Mucosa of stomach (tissue), 1 donor: ENCODE measurements at regions not wholly inside any gene's neighbourhood (a gene's known extent, or its start where the extent isn't known, plus 50 kb on each side); places are given as distances from the start of the nearest gene placed in this dataset.

Experiments used
- H3K27me3 ChIP-seq: one replicate; pipeline ENCODE4 v1.7.0; 2013; ENCODE audit warnings: mild to moderate bottlenecking, low read length; ENCODE audit not compliant: control insufficient read depth, insufficient read depth
- H3K36me3 ChIP-seq: one replicate; pipeline ENCODE4 v1.7.0; 2013; ENCODE audit warnings: low read length; ENCODE audit not compliant: control insufficient read depth, insufficient read depth
- H3K4me1 ChIP-seq: one replicate; pipeline ENCODE4 v1.7.0; 2013; ENCODE audit warnings: mild to moderate bottlenecking, low read length; ENCODE audit not compliant: control insufficient read depth, insufficient read depth
- H3K4me3 ChIP-seq: one replicate; pipeline ENCODE4 v1.7.0; 2013; ENCODE audit warnings: low read length
- H3K9ac ChIP-seq: one replicate; pipeline ENCODE4 v1.7.0; 2013; ENCODE audit warnings: mild to moderate bottlenecking, low read length, moderate library complexity
- H3K9me3 ChIP-seq: one replicate; pipeline ENCODE4 v1.7.0; 2013; ENCODE audit warnings: mild to moderate bottlenecking, low read length, moderate library complexity; ENCODE audit not compliant: control insufficient read depth
- donor health status: Pancreatic carcinoma.

- Histone ChIP-seq H3K9me3 (no peaks in the 10 kb centered on the region), H3K36me3 (no peaks in the 10 kb centered on the region), H3K4me1 (no peaks in the 10 kb centered on the region), H3K9ac (no peak overlapping the region), H3K4me3 (no peak overlapping the region), H3K27me3 (no peaks in the 10 kb centered on the region)
Observed at GRCh38 chr2:8059255-8059654, 622.6 kb upstream of the ID2 start.

GRCh38 chr2:8059794-8060193, 622.1 kb upstream of the ID2 start:
- no peak overlapping the region for H3K4me3 ChIP-seq
- no peaks in the 10 kb centered on the region for H3K4me1 ChIP-seq
- no peaks in the 10 kb centered on the region for H3K27me3 ChIP-seq
- H3K9ac ChIP-seq: no peak overlapping the region
- no peaks in the 10 kb centered on the region for H3K9me3 ChIP-seq
- no peaks in the 10 kb centered on the region for H3K36me3 ChIP-seq

- Histone ChIP-seq H3K36me3 (no peaks in the 10 kb centered on the region), H3K27me3 (no peaks in the 10 kb centered on the region), H3K4me1 (no peaks in the 10 kb centered on the region), H3K4me3 (no peak overlapping the region), H3K9ac (no peak overlapping the region), H3K9me3 (no peaks in the 10 kb centered on the region)
Observed at GRCh38 chr2:8061219-8061618, 620.6 kb upstream of the ID2 start.

GRCh38 chr2:8064603-8065002, 617.3 kb upstream of the ID2 start:
- Histone ChIP-seq H3K4me1 (no peaks in the 10 kb centered on the region), H3K27me3 (no peaks in the 10 kb centered on the region), H3K9me3 (no peaks in the 10 kb centered on the region), H3K36me3 (no peaks in the 10 kb centered on the region), H3K4me3 (no peak overlapping the region), H3K9ac (no peak overlapping the region)

- no peaks in the 10 kb centered on the region for H3K27me3 ChIP-seq
- H3K36me3 ChIP-seq: no peaks in the 10 kb centered on the region
- no peak overlapping the region for H3K9ac ChIP-seq
- no peak overlapping the region for H3K4me3 ChIP-seq
- no peaks in the 10 kb centered on the region for H3K4me1 ChIP-seq
- no peaks in the 10 kb centered on the region for H3K9me3 ChIP-seq
Observed at GRCh38 chr2:8065191-8065590, 616.7 kb upstream of the ID2 start.

GRCh38 chr2:8067784-8068336, 614.0 kb upstream of the ID2 start:
- Histone ChIP-seq H3K9ac (no peak overlapping the region), H3K36me3 (no peaks in the 10 kb centered on the region), H3K4me1 (no peaks in the 10 kb centered on the region), H3K27me3 (no peaks in the 10 kb centered on the region), H3K9me3 (no peaks in the 10 kb centered on the region), H3K4me3 (no peak overlapping the region)

GRCh38 chr2:8072907-8073306, 608.9 kb upstream of the ID2 start:
- no peaks in the 10 kb centered on the region for H3K27me3 ChIP-seq
- H3K4me3 ChIP-seq: no peak overlapping the region
- H3K36me3 ChIP-seq: no peaks in the 10 kb centered on the region
- no peaks in the 10 kb centered on the region for H3K4me1 ChIP-seq
- no peaks in the 10 kb centered on the region for H3K9me3 ChIP-seq
- no peak overlapping the region for H3K9ac ChIP-seq

- Histone ChIP-seq H3K4me3 (no peak overlapping the region), H3K9ac (no peak overlapping the region), H3K4me1 (no peaks in the 10 kb centered on the region), H3K36me3 (no peaks in the 10 kb centered on the region), H3K27me3 (no peaks in the 10 kb centered on the region), H3K9me3 (no peaks in the 10 kb centered on the region)
Observed at GRCh38 chr2:8073916-8074315, 607.9 kb upstream of the ID2 start.

- H3K36me3 ChIP-seq: no peaks in the 10 kb centered on the region
- no peaks in the 10 kb centered on the region for H3K4me1 ChIP-seq
- H3K9ac ChIP-seq: no peak overlapping the region
- no peak overlapping the region for H3K4me3 ChIP-seq
- H3K27me3 ChIP-seq: no peaks in the 10 kb centered on the region
- no peaks in the 10 kb centered on the region for H3K9me3 ChIP-seq
Observed at GRCh38 chr2:8076448-8077342, 605.2 kb upstream of the ID2 start.

GRCh38 chr2:8078705-8079104, 603.2 kb upstream of the ID2 start:
- no peak overlapping the region for H3K9ac ChIP-seq
- H3K4me1 ChIP-seq: no peaks in the 10 kb centered on the region
- H3K4me3 ChIP-seq: no peak overlapping the region
- no peaks in the 10 kb centered on the region for H3K36me3 ChIP-seq
- no peaks in the 10 kb centered on the region for H3K9me3 ChIP-seq
- no peaks in the 10 kb centered on the region for H3K27me3 ChIP-seq

- no peaks in the 10 kb centered on the region for H3K36me3 ChIP-seq
- H3K4me1 ChIP-seq: no peaks in the 10 kb centered on the region
- no peaks in the 10 kb centered on the region for H3K9me3 ChIP-seq
- H3K27me3 ChIP-seq: no peaks in the 10 kb centered on the region
- no peak overlapping the region for H3K4me3 ChIP-seq
- H3K9ac ChIP-seq: no peak overlapping the region
Observed at GRCh38 chr2:8080063-8080462, 601.8 kb upstream of the ID2 start.

- no peaks in the 10 kb centered on the region for H3K36me3 ChIP-seq
- H3K9me3 ChIP-seq: no peaks in the 10 kb centered on the region
- no peak overlapping the region for H3K4me3 ChIP-seq
- no peaks in the 10 kb centered on the region for H3K4me1 ChIP-seq
- H3K9ac ChIP-seq: no peak overlapping the region
- no peaks in the 10 kb centered on the region for H3K27me3 ChIP-seq
Observed at GRCh38 chr2:8081130-8081529, 600.7 kb upstream of the ID2 start.
